MM.1S (cell line): ENCODE measurements at regions not wholly inside any gene's neighbourhood (a gene's known extent, or its start where the extent isn't known, plus 50 kb on each side); places are given as distances from the start of the nearest gene placed in this dataset.

Experiments used
- DNase-seq: peaks from one replicate; pipeline ENCODE4 v3.0.0-alpha.2; 2015
- H2AFZ ChIP-seq: fragments of 300-600 bp; sonication (generic); 2 replicates; pipeline ENCODE4 v1.6.0; 2016; ENCODE audit warnings: antibody characterized with exemption, low read length
- H3F3A ChIP-seq: fragments of 300-600 bp; sonication (generic); 2 replicates; pipeline ENCODE4 v1.6.1; 2016; ENCODE audit warnings: mild to moderate bottlenecking, antibody characterized with exemption, low read length, moderate library complexity, mixed read lengths; ENCODE audit not compliant: insufficient read depth
- H3K27ac ChIP-seq: fragments of 300-600 bp; sonication (generic); 2 replicates; pipeline ENCODE4 v1.5.1; 2016; ENCODE audit warnings: mild to moderate bottlenecking, low read length
- H3K27me3 ChIP-seq: fragments of 300-600 bp; sonication (generic); replicated peaks from 2 replicates; pipeline ENCODE4 v1.6.0; 2016; ENCODE audit warnings: low read length; ENCODE audit not compliant: insufficient read depth
- H3K36me3 ChIP-seq: fragments of 300-600 bp; sonication (generic); replicated peaks from 2 replicates; pipeline ENCODE4 v1.6.1; 2016; ENCODE audit warnings: mild to moderate bottlenecking, low read length, mixed read lengths; ENCODE audit not compliant: insufficient read depth
- H3K4me1 ChIP-seq: fragments of 300-600 bp; sonication (generic); 2 replicates; pipeline ENCODE4 v1.6.1; 2016; ENCODE audit warnings: low read length, mixed read lengths
- H3K4me2 ChIP-seq: fragments of 300-600 bp; sonication (generic); 2 replicates; pipeline ENCODE4 v1.6.0; 2016; ENCODE audit warnings: low read depth, low read length
- H3K4me3 ChIP-seq: fragments of 300-600 bp; sonication (generic); 2 replicates; pipeline ENCODE4 v1.5.1; 2016; ENCODE audit warnings: low read length, mixed read lengths
- H3K79me2 ChIP-seq: fragments of 300-600 bp; sonication (generic); 2 replicates; pipeline ENCODE4 v1.6.1; 2016; ENCODE audit warnings: mixed run types, low read length, mixed read lengths
- H3K9ac ChIP-seq: fragments of 300-600 bp; sonication (generic); 2 replicates; pipeline ENCODE4 v1.6.1; 2016; ENCODE audit warnings: low read length, mixed read lengths
- H3K9me2 ChIP-seq: fragments of 300-600 bp; sonication (generic); replicated peaks from 2 replicates; pipeline ENCODE4 v1.6.1; 2016; ENCODE audit warnings: mild to moderate bottlenecking, low read length, mixed read lengths; ENCODE audit not compliant: insufficient read depth
- H3K9me3 ChIP-seq: fragments of 300-600 bp; sonication (generic); replicated peaks from 2 replicates; pipeline ENCODE4 v1.6.1; 2016; ENCODE audit warnings: mild to moderate bottlenecking, low read length, mixed read lengths; ENCODE audit not compliant: insufficient read depth
- H4K20me1 ChIP-seq: fragments of 300-600 bp; sonication (generic); 2 replicates; pipeline ENCODE4 v1.6.1; 2016; ENCODE audit warnings: mild to moderate bottlenecking, low read length, moderate library complexity, mixed read lengths; ENCODE audit not compliant: insufficient read depth
- EZH2 ChIP-seq: fragments of 300-600 bp; sonication (generic); optimal IDR thresholded peaks from 2 replicates; pipeline ENCODE3; 2017; ENCODE audit warnings: low read depth, mild to moderate bottlenecking, antibody characterized with exemption, low read length, mixed read lengths
- EZH2phosphoT487 ChIP-seq: fragments of 300-600 bp; sonication (generic); IDR thresholded peaks from 2 replicates; pipeline ENCODE4 v1.6.1; 2018; ENCODE audit warnings: antibody characterized with exemption, low read length
- TF ChIP-seq, protein P1 (sequence below): fragments of 300-600 bp; sonication (generic); IDR thresholded peaks from 2 replicates; pipeline ENCODE4 v1.5.1; 2016; ENCODE audit warnings: antibody characterized with exemption, low read length, mixed read lengths

DNA sequence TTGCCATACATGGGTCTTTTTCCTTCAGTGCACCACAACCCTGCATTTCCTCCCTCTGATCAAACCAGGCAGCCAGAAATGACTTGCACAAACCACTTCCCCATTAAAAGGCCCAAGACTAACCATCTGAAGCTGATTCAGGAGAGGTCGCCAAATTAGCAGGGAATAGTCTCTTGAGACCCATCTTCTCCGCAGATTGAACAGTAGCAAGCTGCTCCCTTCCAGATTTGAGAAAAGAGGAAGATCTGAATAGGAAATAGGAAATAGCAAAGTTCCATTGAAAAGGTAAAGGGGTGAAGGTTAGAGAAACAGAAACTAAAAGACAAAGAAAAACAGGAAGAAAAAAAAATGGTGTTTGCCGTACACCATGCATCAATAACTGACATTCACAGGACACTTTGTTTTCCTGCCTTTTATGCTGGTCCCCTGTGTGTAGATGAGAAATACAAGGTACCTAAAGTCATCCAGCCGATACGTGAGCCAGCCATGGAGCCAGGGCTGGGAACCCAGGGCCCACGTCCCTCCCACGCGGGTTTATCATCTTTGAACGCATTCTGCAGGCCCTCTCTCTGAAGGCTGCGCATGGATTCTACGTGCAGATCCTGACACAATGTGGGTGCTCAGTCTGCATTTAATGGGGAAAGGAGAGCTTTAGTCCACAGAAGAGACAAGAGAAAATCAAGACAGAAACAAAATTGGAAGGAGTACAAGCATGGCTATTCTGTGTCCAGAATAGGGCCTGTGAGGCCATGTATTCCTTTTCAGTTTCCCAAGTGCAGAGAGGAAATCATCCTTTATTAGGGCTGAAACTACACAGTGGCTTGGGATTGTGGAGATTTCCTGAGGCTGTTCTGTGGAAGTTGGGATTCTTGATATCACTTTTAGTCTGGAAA is 268.4 kb upstream of the NPVF start:
- Histone ChIP-seq H3K27ac (no peak overlapping the region), H3K4me1 (no peaks in the 10 kb centered on the region), H3K79me2 (no peaks in the 10 kb centered on the region), H3K27me3 (no peaks in the 10 kb centered on the region), H3K9ac (no peak overlapping the region), H2AFZ (no peak overlapping the region), H4K20me1 (no peaks in the 10 kb centered on the region), H3K9me2 (no peaks in the 10 kb centered on the region), H3K9me3 (no peaks in the 10 kb centered on the region), H3K4me3 (no peak overlapping the region), H3K4me2 (no peak overlapping the region), H3F3A (no peaks in the 10 kb centered on the region), H3K36me3 (no peaks in the 10 kb centered on the region)
- TF ChIP-seq, protein P1, sequence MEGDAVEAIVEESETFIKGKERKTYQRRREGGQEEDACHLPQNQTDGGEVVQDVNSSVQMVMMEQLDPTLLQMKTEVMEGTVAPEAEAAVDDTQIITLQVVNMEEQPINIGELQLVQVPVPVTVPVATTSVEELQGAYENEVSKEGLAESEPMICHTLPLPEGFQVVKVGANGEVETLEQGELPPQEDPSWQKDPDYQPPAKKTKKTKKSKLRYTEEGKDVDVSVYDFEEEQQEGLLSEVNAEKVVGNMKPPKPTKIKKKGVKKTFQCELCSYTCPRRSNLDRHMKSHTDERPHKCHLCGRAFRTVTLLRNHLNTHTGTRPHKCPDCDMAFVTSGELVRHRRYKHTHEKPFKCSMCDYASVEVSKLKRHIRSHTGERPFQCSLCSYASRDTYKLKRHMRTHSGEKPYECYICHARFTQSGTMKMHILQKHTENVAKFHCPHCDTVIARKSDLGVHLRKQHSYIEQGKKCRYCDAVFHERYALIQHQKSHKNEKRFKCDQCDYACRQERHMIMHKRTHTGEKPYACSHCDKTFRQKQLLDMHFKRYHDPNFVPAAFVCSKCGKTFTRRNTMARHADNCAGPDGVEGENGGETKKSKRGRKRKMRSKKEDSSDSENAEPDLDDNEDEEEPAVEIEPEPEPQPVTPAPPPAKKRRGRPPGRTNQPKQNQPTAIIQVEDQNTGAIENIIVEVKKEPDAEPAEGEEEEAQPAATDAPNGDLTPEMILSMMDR, result no peak
- TF ChIP-seq EZH2, result no peak
- TF ChIP-seq EZH2phosphoT487, result no peak
- no peak for DNase-seq

DNA sequence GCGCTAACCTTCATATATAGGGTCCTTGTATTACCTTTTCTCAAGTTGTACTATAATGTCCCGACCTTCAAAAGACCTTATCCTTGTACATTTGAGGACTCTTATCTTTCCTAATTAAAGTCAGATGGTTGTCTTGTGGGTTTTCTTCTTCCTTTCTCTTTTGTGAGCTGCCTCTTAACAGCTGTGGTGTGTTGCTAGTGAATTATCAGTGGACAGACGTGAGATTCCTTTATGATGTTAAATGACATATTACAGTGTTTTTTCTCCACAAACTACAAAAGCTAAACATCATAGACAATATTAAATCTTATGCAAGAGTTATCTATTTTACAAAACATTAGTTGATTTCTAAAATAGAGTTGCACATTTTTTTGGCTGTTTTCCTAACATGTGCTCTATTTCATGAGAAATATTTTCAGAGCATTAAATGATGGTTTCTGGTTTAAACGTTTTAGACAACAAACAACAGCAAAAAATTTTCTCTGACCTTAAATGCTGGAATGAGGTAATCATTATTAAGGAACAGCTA is 272.2 kb upstream of the NPVF start:
- H2AFZ ChIP-seq, result no peak overlapping the region
- H3K4me2 ChIP-seq, result no peak overlapping the region
- H3K36me3 ChIP-seq, result no peaks in the 10 kb centered on the region
- no peaks in the 10 kb centered on the region for H3K27me3 ChIP-seq
- H3K9me2 ChIP-seq, result no peaks in the 10 kb centered on the region
- TF ChIP-seq, protein P1, result no peak
- TF ChIP-seq EZH2phosphoT487 (no peak), EZH2 (no peak)
- H3K27ac ChIP-seq, result no peak overlapping the region
- no peak overlapping the region for H3K9ac ChIP-seq
- H3K79me2 ChIP-seq, result no peaks in the 10 kb centered on the region
- no peaks in the 10 kb centered on the region for H3K9me3 ChIP-seq
- H4K20me1 ChIP-seq, result no peaks in the 10 kb centered on the region
- no peaks in the 10 kb centered on the region for H3K4me1 ChIP-seq
- no peak for DNase-seq
- H3F3A ChIP-seq, result no peaks in the 10 kb centered on the region
- H3K4me3 ChIP-seq, result no peak overlapping the region

DNA sequence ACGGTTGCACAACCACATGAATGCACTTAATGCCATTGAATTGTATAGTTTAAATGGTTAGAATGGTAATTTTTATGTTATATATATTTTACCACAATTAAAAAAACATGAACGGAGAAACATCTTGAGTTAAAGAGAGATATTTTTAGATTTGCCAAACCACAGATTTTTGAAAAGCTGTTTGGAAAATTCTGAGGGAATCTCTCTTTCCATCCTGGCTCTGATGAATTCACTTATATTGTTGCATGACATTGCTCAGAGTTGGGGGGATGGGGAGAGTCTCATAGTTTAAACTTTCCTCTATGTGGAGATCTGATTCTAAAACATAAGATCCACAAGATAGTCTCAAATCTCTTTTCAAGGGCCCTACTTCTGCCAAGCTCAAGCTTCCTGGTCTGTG is 275.0 kb upstream of the NPVF start:
- Histone ChIP-seq H3K4me1 (no peaks in the 10 kb centered on the region), H3K79me2 (no peaks in the 10 kb centered on the region), H2AFZ (no peak overlapping the region), H3K9me3 (no peaks in the 10 kb centered on the region), H3K4me3 (no peak overlapping the region), H3K27me3 (no peaks in the 10 kb centered on the region), H3K9me2 (no peaks in the 10 kb centered on the region), H3K36me3 (no peaks in the 10 kb centered on the region), H3K4me2 (no peak overlapping the region), H3K9ac (no peak overlapping the region), H4K20me1 (no peaks in the 10 kb centered on the region), H3K27ac (no peak overlapping the region), H3F3A (no peaks in the 10 kb centered on the region)
- no peak for TF ChIP-seq EZH2phosphoT487
- no peak for TF ChIP-seq EZH2
- TF ChIP-seq, protein P1, result no peak
- DNase-seq, result no peak
